ENCODE measurements at regions not wholly inside any gene's neighbourhood (a gene's known extent, or its start where the extent isn't known, plus 50 kb on each side); places are given as distances from the start of the nearest gene placed in this dataset.

DNA sequence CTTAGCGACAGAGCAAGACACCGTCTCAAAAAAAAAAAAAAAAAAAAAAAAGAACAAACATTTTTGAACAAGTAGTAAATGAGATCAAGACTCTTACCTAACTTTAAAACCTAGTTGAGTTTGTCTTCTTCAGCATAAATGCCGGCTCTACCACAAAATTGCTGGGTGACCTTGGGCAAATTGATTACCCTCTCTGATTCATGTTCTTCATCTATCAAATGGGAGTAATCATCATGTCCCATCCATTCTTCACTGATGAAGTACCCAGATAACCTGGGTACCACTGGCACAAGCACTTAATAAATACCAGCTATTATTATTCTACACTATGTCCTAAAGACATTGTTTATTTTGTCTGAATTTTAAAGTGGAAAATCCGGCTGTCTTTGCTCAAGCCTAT, 96.3 kb downstream of the ATPSCKMT start:
- no peaks in the 10 kb centered on the region for H3K36me3 ChIP-seq (ENCODE audit: insufficient read depth, low read length)
- no peaks in the 10 kb centered on the region for H3K9me3 ChIP-seq (ENCODE audit: low read length)
- H3K4me1 ChIP-seq (ENCODE audit: insufficient read depth, low read length), result no peaks in the 10 kb centered on the region
- H2AFZ ChIP-seq (ENCODE audit: low read depth, low read length), result no peak overlapping the region
- no peak overlapping the region for H3K4me3 ChIP-seq (ENCODE audit: low read length)
- H3K27me3 ChIP-seq (ENCODE audit: insufficient read depth, low read length), result no peaks in the 10 kb centered on the region

DNA sequence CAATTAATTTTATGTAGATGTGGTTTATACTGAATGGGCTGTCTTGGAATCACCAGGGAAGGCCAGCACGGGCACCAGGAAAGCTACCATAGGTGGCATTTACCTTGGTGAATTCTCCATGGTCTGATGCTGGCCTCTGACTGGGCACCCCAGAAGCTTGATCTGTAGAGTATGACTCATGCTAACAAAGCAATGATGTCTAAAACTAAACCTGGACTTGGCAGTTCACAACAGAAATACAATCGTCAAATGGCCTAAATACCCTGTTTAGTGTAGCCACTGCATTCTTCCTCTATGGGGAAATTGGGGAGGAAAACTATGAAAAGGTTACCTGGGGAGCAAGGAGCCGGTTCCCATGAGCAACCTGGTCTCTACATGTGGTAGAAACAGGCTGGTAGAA, 98.0 kb downstream of the ATPSCKMT start:
- H3K4me3 ChIP-seq (ENCODE audit: low read length), result no peak overlapping the region
- peaks cover 2% of the 10 kb centered on the region for H3K27me3 ChIP-seq (ENCODE audit: insufficient read depth, low read length)
- no peaks in the 10 kb centered on the region for H3K36me3 ChIP-seq (ENCODE audit: insufficient read depth, low read length)
- H3K9me3 ChIP-seq (ENCODE audit: low read length), result no peaks in the 10 kb centered on the region
- H2AFZ ChIP-seq (ENCODE audit: low read depth, low read length), result no peak overlapping the region
- H3K4me1 ChIP-seq (ENCODE audit: insufficient read depth, low read length), result no peaks in the 10 kb centered on the region

DNA sequence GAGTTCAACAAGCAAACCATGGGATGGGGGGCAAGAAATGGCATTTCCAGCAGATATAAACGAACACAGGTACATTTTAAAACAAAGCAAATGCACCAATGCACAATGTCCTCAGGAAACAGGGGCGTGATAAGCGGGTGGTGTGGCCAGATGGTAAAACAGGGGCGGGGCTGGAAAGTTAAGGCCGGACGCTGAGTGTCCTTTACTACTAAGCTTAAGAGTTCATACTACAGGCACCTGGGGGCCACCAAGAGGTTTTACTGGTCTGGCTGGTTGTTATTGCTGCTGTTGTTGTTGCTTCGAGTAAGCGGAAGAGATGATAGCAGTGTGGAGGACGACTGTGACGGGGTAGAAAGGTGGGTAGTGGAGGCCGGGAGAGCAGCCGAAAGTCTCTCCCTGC, 99.8 kb downstream of the ATPSCKMT start:
- no peak overlapping the region for H3K4me3 ChIP-seq (ENCODE audit: low read length)
- no peaks in the 10 kb centered on the region for H3K36me3 ChIP-seq (ENCODE audit: insufficient read depth, low read length)
- no peak overlapping the region for H2AFZ ChIP-seq (ENCODE audit: low read depth, low read length)
- H3K4me1 ChIP-seq (ENCODE audit: insufficient read depth, low read length), result no peaks in the 10 kb centered on the region
- peaks cover 2% of the 10 kb centered on the region for H3K27me3 ChIP-seq (ENCODE audit: insufficient read depth, low read length)
- no peaks in the 10 kb centered on the region for H3K9me3 ChIP-seq (ENCODE audit: low read length)

DNA sequence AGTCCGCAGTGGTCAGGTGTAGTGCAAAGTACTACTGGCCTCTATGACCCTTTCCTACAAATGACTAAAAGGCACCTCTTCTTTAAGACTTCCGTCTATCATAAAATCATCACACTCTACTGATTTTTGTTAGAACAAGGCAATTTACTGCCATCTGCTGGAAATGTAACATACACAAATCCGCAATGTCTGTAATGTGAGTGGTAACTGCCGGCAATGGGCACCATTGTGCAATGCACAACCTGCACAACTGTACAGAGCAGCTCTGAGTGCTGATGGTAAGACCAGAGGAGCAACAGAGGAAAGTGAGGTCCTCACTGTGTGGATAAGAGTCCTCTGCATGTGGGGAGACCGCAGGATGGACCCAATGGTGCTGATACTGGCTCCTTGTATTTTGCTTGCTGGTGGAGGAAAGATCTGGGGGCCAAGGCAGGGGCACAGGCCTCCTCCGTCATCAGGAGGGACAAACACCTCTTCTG, 103.7 kb downstream of the ATPSCKMT start:
- Histone ChIP-seq H2AFZ (ENCODE audit: low read depth, low read length) (no peak overlapping the region), H3K27me3 (ENCODE audit: insufficient read depth, low read length) (peaks cover 2% of the 10 kb centered on the region), H3K36me3 (ENCODE audit: insufficient read depth, low read length) (no peaks in the 10 kb centered on the region), H3K4me3 (ENCODE audit: low read length) (no peak overlapping the region), H3K4me1 (ENCODE audit: insufficient read depth, low read length) (no peaks in the 10 kb centered on the region), H3K9me3 (ENCODE audit: low read length) (no peaks in the 10 kb centered on the region)

DNA sequence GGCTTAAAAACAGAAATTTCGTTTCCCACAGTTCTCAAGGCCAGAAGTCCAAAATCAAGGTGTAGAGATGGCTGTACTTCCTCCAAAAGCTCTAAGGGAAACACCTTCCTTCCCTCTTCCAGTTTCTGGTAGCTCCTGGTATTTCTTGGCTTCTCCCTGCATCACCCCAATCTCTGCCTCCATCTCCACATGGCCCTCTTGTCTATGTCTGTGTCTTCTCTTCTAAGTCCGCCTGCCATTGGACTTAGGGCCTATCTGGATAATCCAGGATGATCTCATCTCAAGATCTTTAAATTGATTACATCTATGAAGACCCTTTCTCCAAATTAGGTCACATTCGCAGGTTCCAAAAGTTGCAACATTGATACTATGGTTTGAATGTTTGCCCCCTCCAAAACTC, 105.6 kb downstream of the ATPSCKMT start:
- H3K4me1 ChIP-seq (ENCODE audit: insufficient read depth, low read length), result no peaks in the 10 kb centered on the region

DNA sequence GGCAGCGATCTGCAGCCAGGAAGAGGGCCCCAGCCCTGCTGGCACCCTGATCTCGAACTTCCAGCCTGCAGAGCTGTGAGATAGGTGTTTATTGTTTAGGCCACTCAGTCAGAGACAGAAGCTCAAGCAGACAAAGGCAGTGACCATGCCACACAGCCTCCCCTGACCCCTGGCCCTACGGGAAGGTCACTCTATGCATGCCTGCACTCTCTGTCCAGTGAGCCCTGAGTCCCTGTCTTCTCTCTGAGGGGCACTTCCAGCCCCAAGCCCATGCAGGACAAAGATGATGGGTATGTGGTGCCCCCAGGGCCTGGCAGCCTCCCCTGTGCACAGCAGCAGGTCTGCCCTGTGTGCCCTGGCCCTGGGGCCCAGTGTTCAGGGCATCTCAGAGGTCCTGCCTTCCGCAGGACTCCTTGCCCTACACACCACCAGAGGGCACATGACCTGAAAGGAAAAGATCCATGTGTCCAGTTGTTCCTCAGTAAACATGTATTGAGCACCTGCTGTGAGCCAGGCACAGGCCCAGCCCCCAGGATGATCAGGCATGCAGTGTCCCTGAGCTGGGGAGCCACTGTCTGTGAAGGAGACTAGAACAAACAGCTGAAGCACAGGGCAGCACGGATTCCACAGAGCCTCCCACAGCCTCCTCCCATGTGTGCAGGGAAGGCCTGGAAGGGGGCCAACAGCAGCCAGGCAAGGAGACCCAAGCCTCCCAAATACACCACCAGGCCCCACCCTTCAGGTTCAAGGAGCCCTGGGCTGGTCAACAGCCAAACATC, 109.3 kb downstream of the ATPSCKMT start:
- Histone ChIP-seq H3K4me1 (ENCODE audit: insufficient read depth, low read length) (no peaks in the 10 kb centered on the region), H2AFZ (ENCODE audit: low read depth, low read length) (no peak overlapping the region), H3K4me3 (ENCODE audit: low read length) (no peak overlapping the region), H3K36me3 (ENCODE audit: insufficient read depth, low read length) (no peaks in the 10 kb centered on the region), H3K9me3 (ENCODE audit: low read length) (no peaks in the 10 kb centered on the region), H3K27me3 (ENCODE audit: insufficient read depth, low read length) (no peaks in the 10 kb centered on the region)

More for the DNA sequence above, 105.6 kb downstream of the ATPSCKMT start:
- H3K36me3 ChIP-seq (ENCODE audit: insufficient read depth, low read length), result no peaks in the 10 kb centered on the region
- H2AFZ ChIP-seq (ENCODE audit: low read depth, low read length), result no peak overlapping the region
- H3K4me3 ChIP-seq (ENCODE audit: low read length), result no peak overlapping the region
- peaks cover 2% of the 10 kb centered on the region for H3K27me3 ChIP-seq (ENCODE audit: insufficient read depth, low read length)
- H3K9me3 ChIP-seq (ENCODE audit: low read length), result no peaks in the 10 kb centered on the region

DNA sequence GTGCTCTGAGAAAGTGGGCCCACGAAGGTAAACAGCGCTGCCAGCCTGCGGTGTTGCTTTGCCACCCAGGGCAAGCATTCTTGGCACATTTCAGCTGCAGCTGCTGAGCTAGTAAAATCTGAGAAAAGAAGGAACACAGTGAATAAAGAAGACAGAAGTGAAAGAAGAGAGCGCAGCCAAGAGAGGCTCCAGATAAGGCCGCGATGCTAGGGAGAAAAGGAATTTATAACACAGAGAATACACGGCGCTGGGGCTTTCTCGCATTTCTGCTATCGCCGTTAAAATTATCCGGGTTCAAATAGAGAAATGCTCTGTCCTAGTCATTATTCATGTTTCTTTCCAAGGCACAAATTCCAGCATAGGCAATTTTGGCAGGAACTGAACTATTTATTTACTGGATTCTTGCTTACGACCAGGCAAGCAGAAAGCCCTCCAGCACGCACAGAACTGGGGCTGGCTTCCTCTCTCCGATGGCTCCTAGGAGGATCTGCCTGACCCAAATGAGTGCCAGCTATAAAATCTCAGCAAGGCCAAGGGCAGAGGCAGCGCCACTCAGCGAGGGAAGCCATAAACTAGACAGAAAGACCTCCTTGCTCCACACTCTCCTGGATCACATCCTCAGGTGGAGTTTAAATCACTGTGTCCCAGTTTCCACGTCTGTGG, 111.2 kb downstream of the ATPSCKMT start:
- H3K9me3 ChIP-seq (ENCODE audit: low read length), result no peaks in the 10 kb centered on the region
- no peaks in the 10 kb centered on the region for H3K4me1 ChIP-seq (ENCODE audit: insufficient read depth, low read length)
- no peaks in the 10 kb centered on the region for H3K36me3 ChIP-seq (ENCODE audit: insufficient read depth, low read length)
- H3K27me3 ChIP-seq (ENCODE audit: insufficient read depth, low read length), result no peaks in the 10 kb centered on the region
- no peak overlapping the region for H2AFZ ChIP-seq (ENCODE audit: low read depth, low read length)
- no peak overlapping the region for H3K4me3 ChIP-seq (ENCODE audit: low read length)

DNA sequence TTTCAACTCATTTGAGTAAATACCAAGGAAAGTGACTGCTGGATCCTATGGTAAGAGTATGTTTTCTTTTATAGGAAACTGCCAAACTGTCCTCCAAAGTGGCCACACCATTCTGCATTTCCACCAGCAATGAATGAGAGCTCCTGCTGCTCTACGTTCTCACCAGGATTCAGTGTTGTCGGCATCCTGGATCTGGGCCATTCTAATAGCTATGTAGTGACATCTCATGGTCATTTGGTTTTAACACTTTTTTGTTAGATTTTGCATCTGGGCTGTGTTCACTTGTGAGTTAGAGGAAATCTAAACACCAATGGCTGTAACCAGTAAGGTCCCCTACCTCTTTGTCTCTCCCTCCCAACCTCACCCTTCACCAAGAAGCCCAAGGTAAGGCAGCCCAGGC, 115.9 kb downstream of the ATPSCKMT start:
- no peak overlapping the region for H2AFZ ChIP-seq (ENCODE audit: low read depth, low read length)
- H3K27me3 ChIP-seq (ENCODE audit: insufficient read depth, low read length), result no peaks in the 10 kb centered on the region
- H3K4me1 ChIP-seq (ENCODE audit: insufficient read depth, low read length), result no peaks in the 10 kb centered on the region
- no peak overlapping the region for H3K4me3 ChIP-seq (ENCODE audit: low read length)
- H3K9me3 ChIP-seq (ENCODE audit: low read length), result no peaks in the 10 kb centered on the region
- H3K36me3 ChIP-seq (ENCODE audit: insufficient read depth, low read length), result no peaks in the 10 kb centered on the region

DNA sequence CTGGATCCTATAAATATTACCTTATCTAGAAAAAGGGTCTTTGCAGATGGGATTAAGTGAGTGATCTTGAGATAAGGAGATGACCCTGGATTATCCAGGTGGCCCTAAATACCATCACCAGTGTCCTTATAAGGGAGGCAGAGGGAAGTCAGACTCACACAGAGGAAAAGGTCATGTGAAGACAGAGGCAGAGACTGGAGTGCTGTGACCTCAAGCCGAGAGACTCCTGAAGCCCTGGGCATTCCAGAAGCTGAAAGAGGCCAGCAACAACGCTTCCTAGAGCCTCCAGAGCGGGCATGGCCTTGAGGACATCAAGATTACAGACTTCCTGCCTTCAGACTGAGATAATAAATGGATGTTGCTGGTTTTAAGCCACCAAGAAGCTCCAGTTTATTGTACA, 118.8 kb downstream of the ATPSCKMT start:
- H3K4me1 ChIP-seq (ENCODE audit: insufficient read depth, low read length), result no peaks in the 10 kb centered on the region
- H3K4me3 ChIP-seq (ENCODE audit: low read length), result no peak overlapping the region
- no peaks in the 10 kb centered on the region for H3K27me3 ChIP-seq (ENCODE audit: insufficient read depth, low read length)

DNA sequence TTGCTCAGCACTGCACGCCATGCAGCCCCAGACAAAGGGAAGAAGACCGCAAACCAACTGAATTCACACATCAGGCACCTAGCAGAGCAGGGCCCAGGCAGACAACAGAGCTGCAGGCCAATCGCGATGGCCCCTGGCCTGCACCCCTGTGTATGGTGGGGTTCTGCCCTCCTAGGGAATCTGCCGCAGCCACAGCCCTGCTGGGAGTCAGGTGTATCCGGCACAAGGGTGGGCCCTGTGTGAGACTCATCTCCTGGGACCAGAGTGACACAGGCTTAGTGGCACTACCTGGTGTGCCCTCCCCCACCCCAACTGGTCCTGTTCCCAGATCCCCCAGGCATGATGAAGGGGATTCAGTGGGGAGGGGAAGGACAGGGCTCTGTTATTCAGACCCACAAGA, 122.8 kb downstream of the ATPSCKMT start:
- Histone ChIP-seq H2AFZ (ENCODE audit: low read depth, low read length) (no peak overlapping the region), H3K27me3 (ENCODE audit: insufficient read depth, low read length) (no peaks in the 10 kb centered on the region)

More for the DNA sequence above, 118.8 kb downstream of the ATPSCKMT start:
- Histone ChIP-seq H3K9me3 (ENCODE audit: low read length) (no peaks in the 10 kb centered on the region), H3K36me3 (ENCODE audit: insufficient read depth, low read length) (no peaks in the 10 kb centered on the region), H2AFZ (ENCODE audit: low read depth, low read length) (no peak overlapping the region)

DNA sequence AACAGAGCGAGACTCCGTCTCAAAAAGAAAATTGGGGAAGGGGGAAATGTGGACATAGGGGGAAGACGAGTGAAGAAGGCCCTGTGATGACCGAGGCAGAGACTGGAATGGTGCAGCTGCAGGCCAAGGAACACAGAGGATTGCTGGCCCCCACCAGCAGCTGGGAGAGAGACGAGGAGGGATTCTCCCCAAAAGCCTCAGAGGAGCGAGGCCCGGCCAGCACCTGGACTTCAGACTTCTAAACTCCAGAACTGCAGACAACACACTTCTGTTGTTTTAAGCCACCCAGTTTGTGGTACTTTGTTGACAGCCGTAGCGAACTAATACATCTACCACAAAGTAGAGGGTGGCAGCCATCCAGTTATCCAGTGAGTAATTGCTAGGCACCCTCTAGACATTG, 124.6 kb downstream of the ATPSCKMT start:
- Histone ChIP-seq H3K27me3 (ENCODE audit: insufficient read depth, low read length) (no peaks in the 10 kb centered on the region), H3K9me3 (ENCODE audit: low read length) (no peaks in the 10 kb centered on the region), H2AFZ (ENCODE audit: low read depth, low read length) (no peak overlapping the region), H3K36me3 (ENCODE audit: insufficient read depth, low read length) (no peaks in the 10 kb centered on the region), H3K4me1 (ENCODE audit: insufficient read depth, low read length) (no peaks in the 10 kb centered on the region), H3K4me3 (ENCODE audit: low read length) (no peak overlapping the region)

More for the DNA sequence above, 122.8 kb downstream of the ATPSCKMT start:
- no peaks in the 10 kb centered on the region for H3K9me3 ChIP-seq (ENCODE audit: low read length)
- no peaks in the 10 kb centered on the region for H3K36me3 ChIP-seq (ENCODE audit: insufficient read depth, low read length)
- no peaks in the 10 kb centered on the region for H3K4me1 ChIP-seq (ENCODE audit: insufficient read depth, low read length)
- no peak overlapping the region for H3K4me3 ChIP-seq (ENCODE audit: low read length)

DNA sequence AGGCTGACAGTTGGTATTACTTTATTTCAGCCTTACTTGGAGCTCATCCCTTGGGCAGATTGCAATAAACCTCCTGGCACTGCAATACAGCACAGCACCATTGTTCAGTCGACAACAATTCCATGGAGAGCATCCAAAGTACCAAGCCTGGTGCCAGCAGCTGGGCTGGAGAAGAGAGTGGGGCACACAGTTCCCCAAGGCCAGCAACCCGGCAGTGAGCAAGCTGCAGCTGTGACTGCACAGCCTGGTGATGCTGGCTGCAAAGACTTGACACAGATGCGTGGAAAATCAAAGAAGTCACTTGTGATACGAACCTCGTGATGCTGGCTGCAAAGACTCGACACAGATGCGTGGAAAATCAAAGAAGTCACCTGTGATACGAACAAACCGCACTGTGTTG, 125.4 kb downstream of the ATPSCKMT start:
- H3K9me3 ChIP-seq (ENCODE audit: low read length), result no peaks in the 10 kb centered on the region
- H3K4me3 ChIP-seq (ENCODE audit: low read length), result no peak overlapping the region
- no peaks in the 10 kb centered on the region for H3K4me1 ChIP-seq (ENCODE audit: insufficient read depth, low read length)
- H2AFZ ChIP-seq (ENCODE audit: low read depth, low read length), result no peak overlapping the region
- no peaks in the 10 kb centered on the region for H3K36me3 ChIP-seq (ENCODE audit: insufficient read depth, low read length)
- no peaks in the 10 kb centered on the region for H3K27me3 ChIP-seq (ENCODE audit: insufficient read depth, low read length)

DNA sequence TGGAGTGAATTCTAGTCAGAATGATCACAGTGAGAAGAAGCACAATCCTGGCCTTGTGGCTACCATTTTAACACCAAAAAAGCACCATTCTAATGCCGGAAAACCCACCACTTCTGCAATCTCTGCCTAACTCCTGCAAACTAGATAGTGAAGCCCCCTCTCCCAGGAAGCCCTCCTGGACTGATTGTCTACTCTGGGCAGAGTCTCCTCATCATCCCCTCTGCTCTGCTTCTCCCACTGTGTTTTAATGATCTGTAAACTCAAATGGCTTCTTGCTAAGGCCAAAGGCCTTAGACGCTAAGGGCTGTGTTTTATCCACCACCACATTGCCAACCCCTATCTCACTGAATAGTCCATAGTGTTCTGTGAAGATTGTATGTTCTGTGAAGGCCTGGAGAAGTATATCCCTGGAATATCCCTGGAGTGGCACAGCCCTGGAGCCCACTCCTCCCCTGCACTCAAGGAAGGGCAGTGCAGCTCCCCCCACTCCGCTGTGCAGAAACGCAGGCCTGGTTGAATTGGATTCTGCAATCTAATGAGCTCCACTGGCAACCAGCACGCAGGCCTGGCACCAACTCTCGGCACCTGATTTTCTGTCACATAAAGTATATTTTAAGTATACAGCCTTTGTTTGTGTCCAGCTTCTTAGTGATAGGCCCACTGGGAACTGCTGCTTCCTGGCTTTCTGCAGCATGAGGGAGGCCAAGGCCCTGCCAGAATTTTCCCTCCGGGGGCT, 126.3 kb downstream of the ATPSCKMT start:
- H3K36me3 ChIP-seq (ENCODE audit: insufficient read depth, low read length), result no peaks in the 10 kb centered on the region
- no peaks in the 10 kb centered on the region for H3K27me3 ChIP-seq (ENCODE audit: insufficient read depth, low read length)
- H3K4me1 ChIP-seq (ENCODE audit: insufficient read depth, low read length), result no peaks in the 10 kb centered on the region
- H2AFZ ChIP-seq (ENCODE audit: low read depth, low read length), result no peak overlapping the region
- H3K4me3 ChIP-seq (ENCODE audit: low read length), result no peak overlapping the region
- H3K9me3 ChIP-seq (ENCODE audit: low read length), result no peaks in the 10 kb centered on the region
